ENCODE measurements at regions not wholly inside any gene's neighbourhood (a gene's known extent, or its start where the extent isn't known, plus 50 kb on each side); places are given as distances from the start of the nearest gene placed in this dataset.

DNA sequence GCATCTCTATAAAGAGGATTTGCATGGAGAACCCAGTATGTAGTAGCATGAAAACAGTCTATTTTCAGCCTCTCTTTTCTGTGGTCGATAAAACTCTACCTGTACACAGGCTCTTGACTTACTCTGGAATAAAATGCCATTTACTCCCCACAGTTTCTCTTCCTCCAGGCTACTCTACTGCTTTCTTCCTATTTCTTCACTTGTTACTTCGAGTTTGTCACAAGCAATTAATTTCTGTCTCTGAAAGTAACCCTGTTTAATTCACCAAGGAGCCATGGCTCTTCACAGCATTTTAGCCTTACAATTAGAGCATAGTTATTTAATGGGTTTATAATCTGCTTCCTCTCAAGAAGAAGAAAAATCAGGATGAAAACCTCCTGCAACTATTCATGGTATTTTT, 472.9 kb upstream of the PRKX start:
- no peak overlapping the region for H3K27ac ChIP-seq (ENCODE audit: low read depth in 1 of 2, low read length in 2 of 2)
- no peaks in the 10 kb centered on the region for H3K9me3 ChIP-seq (ENCODE audit: control insufficient read depth in 4 of 4, low read length in 3 of 4)
- no peaks in the 10 kb centered on the region for H3K4me1 ChIP-seq (ENCODE audit: control insufficient read depth in 4 of 4, insufficient read depth in 4 of 4, low read length in 3 of 4)
- H3K27me3 ChIP-seq (ENCODE audit: control insufficient read depth in 4 of 4, insufficient read depth in 4 of 4, low read length in 3 of 4): no peaks in the 10 kb centered on the region
- TF ChIP-seq HNF4A (conservative IDR thresholded peaks at IDR 0.05) (no peak), RXRA (IDR thresholded peaks at IDR 0.05) (no peak), YY1 (IDR thresholded peaks at IDR 0.05) (no peak), TAF1 (conservative IDR thresholded peaks at IDR 0.05) (no peak), FOXA1 (IDR thresholded peaks at IDR 0.05) (no peak), EGR1 (IDR thresholded peaks at IDR 0.05; ENCODE audit: low read depth in 2 of 2) (no peak), JUND (IDR thresholded peaks at IDR 0.05) (no peak)
- TF ChIP-seq, protein P1, sequence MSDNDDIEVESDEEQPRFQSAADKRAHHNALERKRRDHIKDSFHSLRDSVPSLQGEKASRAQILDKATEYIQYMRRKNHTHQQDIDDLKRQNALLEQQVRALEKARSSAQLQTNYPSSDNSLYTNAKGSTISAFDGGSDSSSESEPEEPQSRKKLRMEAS (IDR thresholded peaks at IDR 0.05): no peak
- TF ChIP-seq, protein P2, sequence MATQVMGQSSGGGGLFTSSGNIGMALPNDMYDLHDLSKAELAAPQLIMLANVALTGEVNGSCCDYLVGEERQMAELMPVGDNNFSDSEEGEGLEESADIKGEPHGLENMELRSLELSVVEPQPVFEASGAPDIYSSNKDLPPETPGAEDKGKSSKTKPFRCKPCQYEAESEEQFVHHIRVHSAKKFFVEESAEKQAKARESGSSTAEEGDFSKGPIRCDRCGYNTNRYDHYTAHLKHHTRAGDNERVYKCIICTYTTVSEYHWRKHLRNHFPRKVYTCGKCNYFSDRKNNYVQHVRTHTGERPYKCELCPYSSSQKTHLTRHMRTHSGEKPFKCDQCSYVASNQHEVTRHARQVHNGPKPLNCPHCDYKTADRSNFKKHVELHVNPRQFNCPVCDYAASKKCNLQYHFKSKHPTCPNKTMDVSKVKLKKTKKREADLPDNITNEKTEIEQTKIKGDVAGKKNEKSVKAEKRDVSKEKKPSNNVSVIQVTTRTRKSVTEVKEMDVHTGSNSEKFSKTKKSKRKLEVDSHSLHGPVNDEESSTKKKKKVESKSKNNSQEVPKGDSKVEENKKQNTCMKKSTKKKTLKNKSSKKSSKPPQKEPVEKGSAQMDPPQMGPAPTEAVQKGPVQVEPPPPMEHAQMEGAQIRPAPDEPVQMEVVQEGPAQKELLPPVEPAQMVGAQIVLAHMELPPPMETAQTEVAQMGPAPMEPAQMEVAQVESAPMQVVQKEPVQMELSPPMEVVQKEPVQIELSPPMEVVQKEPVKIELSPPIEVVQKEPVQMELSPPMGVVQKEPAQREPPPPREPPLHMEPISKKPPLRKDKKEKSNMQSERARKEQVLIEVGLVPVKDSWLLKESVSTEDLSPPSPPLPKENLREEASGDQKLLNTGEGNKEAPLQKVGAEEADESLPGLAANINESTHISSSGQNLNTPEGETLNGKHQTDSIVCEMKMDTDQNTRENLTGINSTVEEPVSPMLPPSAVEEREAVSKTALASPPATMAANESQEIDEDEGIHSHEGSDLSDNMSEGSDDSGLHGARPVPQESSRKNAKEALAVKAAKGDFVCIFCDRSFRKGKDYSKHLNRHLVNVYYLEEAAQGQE (IDR thresholded peaks at IDR 0.05): no peak
- H3K9ac ChIP-seq (ENCODE audit: low read depth in 1 of 2, low read length in 2 of 2): no peak overlapping the region
- H3K36me3 ChIP-seq (ENCODE audit: control insufficient read depth in 4 of 4, insufficient read depth in 3 of 4, low read depth in 1 of 4, low read length in 3 of 4): no peaks in the 10 kb centered on the region
- H3K4me3 ChIP-seq (ENCODE audit: low read depth in 1 of 3, low read length in 3 of 3): no peak overlapping the region
- WGBS: 44% methylated on average over 2 of the region's 2 CpGs
- no peak for DNase-seq (ENCODE audit: low spot score)

DNA sequence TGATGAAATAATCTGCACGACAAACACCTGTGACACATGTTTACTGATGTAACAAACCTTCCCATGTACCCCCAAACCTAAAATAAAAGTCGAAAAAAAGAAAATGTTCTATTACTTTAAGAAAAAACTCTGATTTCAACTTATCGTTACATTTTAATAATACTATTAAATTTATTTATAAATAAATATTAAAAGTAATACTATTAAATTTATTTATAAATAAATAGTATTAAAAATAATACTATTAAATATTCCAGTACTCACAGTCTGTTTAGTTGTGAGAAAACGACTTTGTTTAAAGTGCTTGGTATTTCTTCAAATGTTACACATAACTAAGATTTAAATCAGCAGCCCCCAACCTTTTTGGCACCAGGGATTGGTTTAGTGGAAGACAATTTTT, 471.6 kb upstream of the PRKX start:
- Histone ChIP-seq H3K4me3 (ENCODE audit: low read depth in 1 of 3, low read length in 3 of 3) (no peak overlapping the region), H3K4me1 (ENCODE audit: control insufficient read depth in 4 of 4, insufficient read depth in 4 of 4, low read length in 3 of 4) (no peaks in the 10 kb centered on the region), H3K9me3 (ENCODE audit: control insufficient read depth in 4 of 4, low read length in 3 of 4) (no peaks in the 10 kb centered on the region), H3K9ac (ENCODE audit: low read depth in 1 of 2, low read length in 2 of 2) (no peak overlapping the region), H3K36me3 (ENCODE audit: control insufficient read depth in 4 of 4, insufficient read depth in 3 of 4, low read depth in 1 of 4, low read length in 3 of 4) (no peaks in the 10 kb centered on the region), H3K27me3 (ENCODE audit: control insufficient read depth in 4 of 4, insufficient read depth in 4 of 4, low read length in 3 of 4) (no peaks in the 10 kb centered on the region), H3K27ac (ENCODE audit: low read depth in 1 of 2, low read length in 2 of 2) (no peak overlapping the region)
- 77% methylated on average over 4 of the region's 4 CpGs for WGBS
- DNase-seq (ENCODE audit: low spot score): no peak
- TF ChIP-seq RAD21 (IDR thresholded peaks at IDR 0.05) (no peak), HNF4A (conservative IDR thresholded peaks at IDR 0.05) (no peak), SP1 (IDR thresholded peaks at IDR 0.05) (no peak), JUND (IDR thresholded peaks at IDR 0.05) (no peak), RXRA (IDR thresholded peaks at IDR 0.05) (no peak), FOXA1 (IDR thresholded peaks at IDR 0.05) (no peak), FOXA2 (IDR thresholded peaks at IDR 0.05) (no peak), YY1 (IDR thresholded peaks at IDR 0.05) (no peak), TAF1 (conservative IDR thresholded peaks at IDR 0.05) (no peak), NR2F2 (IDR thresholded peaks at IDR 0.05) (no peak), HNF4G (IDR thresholded peaks at IDR 0.05) (no peak), EGR1 (IDR thresholded peaks at IDR 0.05; ENCODE audit: low read depth in 2 of 2) (no peak), GABPA (IDR thresholded peaks at IDR 0.05 in 1 of 2, conservative IDR thresholded peaks at IDR 0.05 in 1 of 2) (no peak)
- TF ChIP-seq, protein P3, sequence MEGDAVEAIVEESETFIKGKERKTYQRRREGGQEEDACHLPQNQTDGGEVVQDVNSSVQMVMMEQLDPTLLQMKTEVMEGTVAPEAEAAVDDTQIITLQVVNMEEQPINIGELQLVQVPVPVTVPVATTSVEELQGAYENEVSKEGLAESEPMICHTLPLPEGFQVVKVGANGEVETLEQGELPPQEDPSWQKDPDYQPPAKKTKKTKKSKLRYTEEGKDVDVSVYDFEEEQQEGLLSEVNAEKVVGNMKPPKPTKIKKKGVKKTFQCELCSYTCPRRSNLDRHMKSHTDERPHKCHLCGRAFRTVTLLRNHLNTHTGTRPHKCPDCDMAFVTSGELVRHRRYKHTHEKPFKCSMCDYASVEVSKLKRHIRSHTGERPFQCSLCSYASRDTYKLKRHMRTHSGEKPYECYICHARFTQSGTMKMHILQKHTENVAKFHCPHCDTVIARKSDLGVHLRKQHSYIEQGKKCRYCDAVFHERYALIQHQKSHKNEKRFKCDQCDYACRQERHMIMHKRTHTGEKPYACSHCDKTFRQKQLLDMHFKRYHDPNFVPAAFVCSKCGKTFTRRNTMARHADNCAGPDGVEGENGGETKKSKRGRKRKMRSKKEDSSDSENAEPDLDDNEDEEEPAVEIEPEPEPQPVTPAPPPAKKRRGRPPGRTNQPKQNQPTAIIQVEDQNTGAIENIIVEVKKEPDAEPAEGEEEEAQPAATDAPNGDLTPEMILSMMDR (IDR thresholded peaks at IDR 0.05; ENCODE audit: low read depth, low read length, missing input control): no peak
- TF ChIP-seq, protein P2 (IDR thresholded peaks at IDR 0.05): no peak
- TF ChIP-seq, protein P1 (IDR thresholded peaks at IDR 0.05): no peak
- TF ChIP-seq, protein P4, sequence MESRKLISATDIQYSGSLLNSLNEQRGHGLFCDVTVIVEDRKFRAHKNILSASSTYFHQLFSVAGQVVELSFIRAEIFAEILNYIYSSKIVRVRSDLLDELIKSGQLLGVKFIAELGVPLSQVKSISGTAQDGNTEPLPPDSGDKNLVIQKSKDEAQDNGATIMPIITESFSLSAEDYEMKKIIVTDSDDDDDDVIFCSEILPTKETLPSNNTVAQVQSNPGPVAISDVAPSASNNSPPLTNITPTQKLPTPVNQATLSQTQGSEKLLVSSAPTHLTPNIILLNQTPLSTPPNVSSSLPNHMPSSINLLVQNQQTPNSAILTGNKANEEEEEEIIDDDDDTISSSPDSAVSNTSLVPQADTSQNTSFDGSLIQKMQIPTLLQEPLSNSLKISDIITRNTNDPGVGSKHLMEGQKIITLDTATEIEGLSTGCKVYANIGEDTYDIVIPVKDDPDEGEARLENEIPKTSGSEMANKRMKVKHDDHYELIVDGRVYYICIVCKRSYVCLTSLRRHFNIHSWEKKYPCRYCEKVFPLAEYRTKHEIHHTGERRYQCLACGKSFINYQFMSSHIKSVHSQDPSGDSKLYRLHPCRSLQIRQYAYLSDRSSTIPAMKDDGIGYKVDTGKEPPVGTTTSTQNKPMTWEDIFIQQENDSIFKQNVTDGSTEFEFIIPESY (IDR thresholded peaks at IDR 0.05): no peak
- TF ChIP-seq, protein P5, sequence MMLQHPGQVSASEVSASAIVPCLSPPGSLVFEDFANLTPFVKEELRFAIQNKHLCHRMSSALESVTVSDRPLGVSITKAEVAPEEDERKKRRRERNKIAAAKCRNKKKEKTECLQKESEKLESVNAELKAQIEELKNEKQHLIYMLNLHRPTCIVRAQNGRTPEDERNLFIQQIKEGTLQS (IDR thresholded peaks at IDR 0.05): no peak

Data from liver (tissue), 8 donors.